GM12878 (cell line): ENCODE measurements at regions not wholly inside any gene's neighbourhood (a gene's known extent, or its start where the extent isn't known, plus 50 kb on each side); places are given as distances from the start of the nearest gene placed in this dataset.

Source experiments
- ATAC-seq: fragments of 200-7000 bp; cut with Tn5 transposase; 3 replicates; pipeline ENCODE4 v1.9.1; 2020; ENCODE audit warnings: mild to moderate bottlenecking, moderate library complexity
- BruUV-seq: library from RNA; stranded (reverse); fragments of 400-500 nt; replicated peaks from 2 replicates; lab custom pipeline; 2021; lab: Mats Ljungman, UMichigan
- CTCF ChIA-PET: fragments of 300-600 bp; sonication (Branson Sonifier 250); formaldehyde crosslinking; extraction: SDS; loops from one replicate; lab custom pipeline; 2021; ENCODE audit warnings: inconsistent platforms; lab: Yijun Ruan, JAX
- POLR2A ChIA-PET: fragments of 350-600 bp; formaldehyde crosslinking; extraction: SDS; loops from one replicate; lab custom pipeline; 2021; ENCODE audit warnings: inconsistent platforms; lab: Charles Lee
- RAD21 ChIA-PET: fragments of 300-600 bp; sonication (Branson Sonifier 250); formaldehyde crosslinking; loops from one replicate; lab custom pipeline; 2023; ENCODE audit warnings: antibody characterized with exemption; ENCODE audit not compliant: unreplicated experiment; lab: Charles Lee
- SMC1A ChIA-PET: fragments of 300-600 bp; sonication (Branson Sonifier 250); formaldehyde crosslinking; loops from one replicate; lab custom pipeline; 2023; ENCODE audit not compliant: unreplicated experiment, uncharacterized antibody; lab: Charles Lee
- DNase-seq: peaks from one replicate; pipeline ENCODE4 v3.0.0-alpha.2; 2011; ENCODE audit warnings: low read depth, low spot score
- FAIRE-seq: peaks from 3 replicates; lab custom pipeline; 2011; peaks lifted over from hg19 to GRCh38; lab: Jason Lieb, UNC
- H2AFZ ChIP-seq: 2 replicates; pipeline ENCODE4 v1.6.0; 2011; ENCODE audit warnings: low read depth, low read length, control low read depth; ENCODE audit not compliant: control insufficient read depth
- H3K27ac ChIP-seq: 2 replicates; pipeline ENCODE4 v1.5.1; 2011; ENCODE audit warnings: control low read depth; ENCODE audit not compliant: control insufficient read depth, insufficient read depth
- H3K27me3 ChIP-seq, 2 experiments: replicated peaks in 1 of 2; 2 replicates each; pipeline versions ENCODE4 v1.6.0 to v1.6.1; 2011; ENCODE audit warnings: low read length in 1 of 2; ENCODE audit not compliant: control insufficient read depth in 2 of 2, insufficient read depth in 2 of 2
- H3K36me3 ChIP-seq, 2 experiments: 2 replicates each; pipeline ENCODE4 v1.5.1; 2011; ENCODE audit warnings: low read length in 1 of 2; ENCODE audit not compliant: control insufficient read depth in 2 of 2, insufficient read depth in 2 of 2
- H3K4me1 ChIP-seq: 2 replicates; pipeline ENCODE4 v1.6.1; 2011; ENCODE audit warnings: mild to moderate bottlenecking, low read length, moderate library complexity, mixed read lengths; ENCODE audit not compliant: control insufficient read depth, insufficient read depth
- H3K4me2 ChIP-seq: 2 replicates; pipeline ENCODE4 v1.6.0; 2011; ENCODE audit warnings: control low read depth; ENCODE audit not compliant: control insufficient read depth, insufficient read depth
- H3K4me3 ChIP-seq: fragments of 200-600 bp; sonication (generic); 2 replicates; pipeline ENCODE4 v1.5.1; 2016
- H3K79me2 ChIP-seq: 2 replicates; pipeline ENCODE4 v1.6.0; 2011; ENCODE audit warnings: low read length; ENCODE audit not compliant: control insufficient read depth, insufficient read depth
- H3K9ac ChIP-seq: 2 replicates; pipeline ENCODE4 v1.8.0; 2011; ENCODE audit warnings: low read length, control low read depth, mixed read lengths; ENCODE audit not compliant: control insufficient read depth, insufficient read depth
- H3K9me3 ChIP-seq: replicated peaks from 3 replicates; pipeline ENCODE4 v1.5.1; 2011; ENCODE audit warnings: mild to moderate bottlenecking, low read length; ENCODE audit not compliant: control insufficient read depth, insufficient read depth
- H4K20me1 ChIP-seq: 2 replicates; pipeline ENCODE4 v1.6.0; 2011; ENCODE audit not compliant: control insufficient read depth, insufficient read depth
- HDAC2 ChIP-seq: fragments of 200-600 bp; sonication (generic); IDR thresholded peaks from 2 replicates; pipeline ENCODE4 v1.6.1; 2017
- IKZF1 ChIP-seq: fragments of 450-650 bp; conservative IDR thresholded peaks from 2 replicates; pipeline ENCODE4 v1.6.1; 2017; ENCODE audit warnings: antibody characterized with exemption, mild to moderate bottlenecking
- IRF5 ChIP-seq: fragments of 450-650 bp; IDR thresholded peaks from 2 replicates; pipeline ENCODE4 v1.6.1; 2017; ENCODE audit warnings: borderline replicate concordance
- LARP7 ChIP-seq: fragments of 450-650 bp; IDR thresholded peaks from 2 replicates; pipeline ENCODE4 v1.6.1; 2017; ENCODE audit warnings: mild to moderate bottlenecking
- SP1 ChIP-seq: IDR thresholded peaks from one replicate; pipeline ENCODE4 v1.6.1; 2011; ENCODE audit warnings: low read depth, low read length
- WGBS: methylation state at CpG from one replicate; pipeline ENCODE4 v1.1.6; 2016; ENCODE audit warnings: low lambda C conversion rate; ENCODE audit not compliant: insufficient replicate concordance, insufficient coverage; ENCODE audit errors: missing lambda C conversion rate; 5-methylcytosine and 5-hydroxymethylcytosine counted together
- in situ Hi-C: fragments of 300-500 bp; cut with MboI; formaldehyde crosslinking; loops from 9 replicates; pipeline ENCODE4 v1.14.3; 2018; ENCODE audit warnings: mixed read lengths
- intact Hi-C: fragments of 100-400 bp; cut with micrococcal nuclease; formaldehyde crosslinking; loops from one replicate; pipeline ENCODE4 v1.14.2; 2022; ENCODE audit not compliant: unreplicated experiment
- TF ChIP-seq, protein P1 (sequence below): IDR thresholded peaks from 2 replicates; pipeline ENCODE4 v1.6.1; 2012; ENCODE audit warnings: improper control_type of control experiment, low read depth, low read length; ENCODE audit not compliant: insufficient replicate concordance

GRCh38 chr10:105594296-105594695 lies 953.2 kb downstream of the SORCS3 start:
- H3K27ac ChIP-seq, result no peak overlapping the region
- H3K4me3 ChIP-seq, result no peak overlapping the region
- ChIA-PET CTCF (no interaction called here), SMC1A (no interaction called here), RAD21 (no interaction called here), POLR2A (no interaction called here)
- H3K27me3 ChIP-seq, result no peaks in the 10 kb centered on the region
- no peaks in the 10 kb centered on the region for H3K79me2 ChIP-seq
- H3K9ac ChIP-seq, result no peak overlapping the region
- H3K4me1 ChIP-seq, result no peaks in the 10 kb centered on the region
- no peak for DNase-seq
- ATAC-seq, result no peak
- H3K4me2 ChIP-seq, result no peak overlapping the region
- intact Hi-C loops (no loop called here), in situ Hi-C loops (no loop called here)
- H4K20me1 ChIP-seq, result no peaks in the 10 kb centered on the region
- BruUV-seq, result no TSS peak
- no peak for FAIRE-seq
- 21% methylated on average over 2 of the region's 2 CpGs for WGBS
- no peaks in the 10 kb centered on the region for H3K9me3 ChIP-seq
- no peaks in the 10 kb centered on the region for H3K36me3 ChIP-seq
- TF ChIP-seq HDAC2 (no peak), SP1 (no peak), LARP7 (no peak), IKZF1 (no peak), IRF5 (no peak)
- TF ChIP-seq, protein P1, sequence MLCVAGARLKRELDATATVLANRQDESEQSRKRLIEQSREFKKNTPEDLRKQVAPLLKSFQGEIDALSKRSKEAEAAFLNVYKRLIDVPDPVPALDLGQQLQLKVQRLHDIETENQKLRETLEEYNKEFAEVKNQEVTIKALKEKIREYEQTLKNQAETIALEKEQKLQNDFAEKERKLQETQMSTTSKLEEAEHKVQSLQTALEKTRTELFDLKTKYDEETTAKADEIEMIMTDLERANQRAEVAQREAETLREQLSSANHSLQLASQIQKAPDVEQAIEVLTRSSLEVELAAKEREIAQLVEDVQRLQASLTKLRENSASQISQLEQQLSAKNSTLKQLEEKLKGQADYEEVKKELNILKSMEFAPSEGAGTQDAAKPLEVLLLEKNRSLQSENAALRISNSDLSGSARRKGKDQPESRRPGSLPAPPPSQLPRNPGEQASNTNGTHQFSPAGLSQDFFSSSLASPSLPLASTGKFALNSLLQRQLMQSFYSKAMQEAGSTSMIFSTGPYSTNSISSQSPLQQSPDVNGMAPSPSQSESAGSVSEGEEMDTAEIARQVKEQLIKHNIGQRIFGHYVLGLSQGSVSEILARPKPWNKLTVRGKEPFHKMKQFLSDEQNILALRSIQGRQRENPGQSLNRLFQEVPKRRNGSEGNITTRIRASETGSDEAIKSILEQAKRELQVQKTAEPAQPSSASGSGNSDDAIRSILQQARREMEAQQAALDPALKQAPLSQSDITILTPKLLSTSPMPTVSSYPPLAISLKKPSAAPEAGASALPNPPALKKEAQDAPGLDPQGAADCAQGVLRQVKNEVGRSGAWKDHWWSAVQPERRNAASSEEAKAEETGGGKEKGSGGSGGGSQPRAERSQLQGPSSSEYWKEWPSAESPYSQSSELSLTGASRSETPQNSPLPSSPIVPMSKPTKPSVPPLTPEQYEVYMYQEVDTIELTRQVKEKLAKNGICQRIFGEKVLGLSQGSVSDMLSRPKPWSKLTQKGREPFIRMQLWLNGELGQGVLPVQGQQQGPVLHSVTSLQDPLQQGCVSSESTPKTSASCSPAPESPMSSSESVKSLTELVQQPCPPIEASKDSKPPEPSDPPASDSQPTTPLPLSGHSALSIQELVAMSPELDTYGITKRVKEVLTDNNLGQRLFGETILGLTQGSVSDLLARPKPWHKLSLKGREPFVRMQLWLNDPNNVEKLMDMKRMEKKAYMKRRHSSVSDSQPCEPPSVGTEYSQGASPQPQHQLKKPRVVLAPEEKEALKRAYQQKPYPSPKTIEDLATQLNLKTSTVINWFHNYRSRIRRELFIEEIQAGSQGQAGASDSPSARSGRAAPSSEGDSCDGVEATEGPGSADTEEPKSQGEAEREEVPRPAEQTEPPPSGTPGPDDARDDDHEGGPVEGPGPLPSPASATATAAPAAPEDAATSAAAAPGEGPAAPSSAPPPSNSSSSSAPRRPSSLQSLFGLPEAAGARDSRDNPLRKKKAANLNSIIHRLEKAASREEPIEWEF, result no peak
- no peak overlapping the region for H2AFZ ChIP-seq
